ENCODE measurements at regions not wholly inside any gene's neighbourhood (a gene's known extent, or its start where the extent isn't known, plus 50 kb on each side); places are given as distances from the start of the nearest gene placed in this dataset.

DNA sequence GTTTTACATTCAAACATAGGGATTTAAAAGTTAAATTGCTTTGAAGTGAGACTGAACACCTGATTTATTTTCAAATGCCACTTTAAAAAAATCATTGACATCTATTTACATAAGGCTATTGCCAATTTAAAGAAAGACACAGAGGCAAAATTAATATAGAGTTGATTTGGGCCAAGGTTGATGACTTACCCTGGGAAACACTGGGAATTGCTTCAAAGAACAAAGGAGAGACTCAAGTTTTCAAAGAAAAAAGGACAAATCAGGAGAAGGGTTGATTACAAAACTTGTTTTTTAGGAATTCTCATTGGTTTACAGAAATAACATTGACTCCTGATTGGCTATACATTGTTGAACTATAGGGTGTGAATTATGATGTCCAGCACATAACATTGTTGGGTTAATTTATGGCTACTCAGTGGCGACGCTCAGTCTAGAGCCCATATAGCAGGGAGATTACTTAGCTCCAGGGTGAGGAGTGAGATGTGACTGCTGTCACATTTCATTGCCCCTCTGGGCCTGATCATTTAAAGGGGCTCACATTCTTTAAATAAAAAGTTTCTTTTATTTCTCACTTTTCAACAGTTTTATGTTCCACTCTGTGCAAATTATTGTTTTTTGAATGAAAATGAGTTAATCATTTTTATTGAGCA is 184.6 kb downstream of the SPATA18 start:
- Histone ChIP-seq H3K36me3 (no peaks in the 10 kb centered on the region), H3K4me1 (no peaks in the 10 kb centered on the region), H3K27me3 (no peaks in the 10 kb centered on the region), H3K9me3 (no peaks in the 10 kb centered on the region), H3K27ac (no peak overlapping the region), H3K4me3 (no peak overlapping the region)
- DNase-seq (no peak), ATAC-seq (no peak)
- intact Hi-C loops (cut with DNase I; ENCODE audit: low total_unique reads) (no loop called here), in situ Hi-C loops (cut with MboI; ENCODE audit: low sequenced_read_pairs in 4 of 4) (loop anchor here (10.0 to 25.0 kb wide), 3 partner anchors 749 to 2002 kb away; partner anchors contain the start of gene PDGFRA (in 1 of the 4))
- TF ChIP-seq, protein P1, sequence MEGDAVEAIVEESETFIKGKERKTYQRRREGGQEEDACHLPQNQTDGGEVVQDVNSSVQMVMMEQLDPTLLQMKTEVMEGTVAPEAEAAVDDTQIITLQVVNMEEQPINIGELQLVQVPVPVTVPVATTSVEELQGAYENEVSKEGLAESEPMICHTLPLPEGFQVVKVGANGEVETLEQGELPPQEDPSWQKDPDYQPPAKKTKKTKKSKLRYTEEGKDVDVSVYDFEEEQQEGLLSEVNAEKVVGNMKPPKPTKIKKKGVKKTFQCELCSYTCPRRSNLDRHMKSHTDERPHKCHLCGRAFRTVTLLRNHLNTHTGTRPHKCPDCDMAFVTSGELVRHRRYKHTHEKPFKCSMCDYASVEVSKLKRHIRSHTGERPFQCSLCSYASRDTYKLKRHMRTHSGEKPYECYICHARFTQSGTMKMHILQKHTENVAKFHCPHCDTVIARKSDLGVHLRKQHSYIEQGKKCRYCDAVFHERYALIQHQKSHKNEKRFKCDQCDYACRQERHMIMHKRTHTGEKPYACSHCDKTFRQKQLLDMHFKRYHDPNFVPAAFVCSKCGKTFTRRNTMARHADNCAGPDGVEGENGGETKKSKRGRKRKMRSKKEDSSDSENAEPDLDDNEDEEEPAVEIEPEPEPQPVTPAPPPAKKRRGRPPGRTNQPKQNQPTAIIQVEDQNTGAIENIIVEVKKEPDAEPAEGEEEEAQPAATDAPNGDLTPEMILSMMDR (IDR thresholded peaks at IDR 0.05 in 4 of 5, conservative IDR thresholded peaks at IDR 0.05 in 1 of 5): no peak
- TF ChIP-seq POLR2A (IDR thresholded peaks at IDR 0.05): no peak

DNA sequence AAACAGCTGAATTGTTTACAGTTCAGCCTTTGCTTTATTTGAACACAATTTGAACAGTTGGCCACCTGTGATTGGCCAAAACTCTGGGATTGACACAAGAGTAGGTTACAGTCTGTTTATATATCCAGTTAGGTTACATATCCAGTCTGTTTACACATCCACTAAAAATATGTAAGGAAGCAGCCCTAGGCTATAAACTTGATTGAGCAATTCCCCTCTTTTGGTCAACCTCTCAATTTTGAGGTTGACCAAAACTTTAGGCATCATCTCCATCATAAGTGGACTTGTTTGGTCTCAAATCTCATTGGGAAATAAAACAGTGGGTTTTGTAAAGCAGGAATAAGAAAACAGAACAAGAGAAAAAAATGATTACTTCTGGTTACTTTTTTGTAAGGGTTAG is 190.8 kb downstream of the SPATA18 start:
- TF ChIP-seq POLR2A (IDR thresholded peaks at IDR 0.05): no peak
- TF ChIP-seq, protein P1 (IDR thresholded peaks at IDR 0.05 in 4 of 5, conservative IDR thresholded peaks at IDR 0.05 in 1 of 5): no peak
- in situ Hi-C loops (cut with MboI; ENCODE audit: low sequenced_read_pairs in 4 of 4): loop anchor here (25.0 kb wide), 2 partner anchors 745 to 1995 kb away; partner anchors contain the start of gene PDGFRA (in 1 of the 4)
- no peaks in the 10 kb centered on the region for H3K36me3 ChIP-seq
- no peak for ATAC-seq
- H3K27me3 ChIP-seq: no peaks in the 10 kb centered on the region
- no peak overlapping the region for H3K27ac ChIP-seq
- intact Hi-C loops (cut with DNase I; ENCODE audit: low total_unique reads): no loop called here
- H3K9me3 ChIP-seq: no peaks in the 10 kb centered on the region
- H3K4me3 ChIP-seq: no peak overlapping the region
- peaks cover 0 to 3% of the 10 kb centered on the region in 2 donors for H3K4me1 ChIP-seq
- no peak for DNase-seq

DNA sequence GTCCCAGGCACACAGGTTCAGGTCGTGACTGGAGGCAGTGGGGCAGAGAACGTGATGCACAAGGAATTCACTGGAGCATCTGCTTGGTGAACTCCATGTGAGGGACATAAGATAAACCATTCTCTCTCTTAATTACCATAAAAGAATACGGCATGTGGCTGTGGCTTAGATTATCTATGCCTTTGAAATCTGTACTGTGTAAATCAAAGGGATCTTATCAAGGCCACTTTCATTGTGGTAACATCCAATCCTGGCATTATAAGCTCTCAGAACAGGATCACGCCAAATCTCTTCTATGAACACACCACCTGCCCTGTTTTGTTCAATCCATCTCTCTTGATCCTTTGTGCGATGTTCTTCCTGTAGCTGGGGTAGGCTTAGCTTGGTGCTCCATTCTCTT is 192.3 kb downstream of the SPATA18 start:
- TF ChIP-seq POLR2A (IDR thresholded peaks at IDR 0.05): no peak
- TF ChIP-seq, protein P1 (IDR thresholded peaks at IDR 0.05 in 4 of 5, conservative IDR thresholded peaks at IDR 0.05 in 1 of 5): no peak
- in situ Hi-C loops (cut with MboI; ENCODE audit: low sequenced_read_pairs in 4 of 4): loop anchor here (25.0 kb wide), 2 partner anchors 744 to 1994 kb away; partner anchors contain the start of gene PDGFRA (in 1 of the 4)
- intact Hi-C loops (cut with DNase I; ENCODE audit: low total_unique reads): no loop called here
- no peaks in the 10 kb centered on the region for H3K36me3 ChIP-seq
- H3K4me3 ChIP-seq: no peak overlapping the region
- H3K27me3 ChIP-seq: no peaks in the 10 kb centered on the region
- DNase-seq (no peak), ATAC-seq (no peak)
- H3K9me3 ChIP-seq: no peaks in the 10 kb centered on the region
- peaks cover 0 to 3% of the 10 kb centered on the region in 2 donors for H3K4me1 ChIP-seq
- no peak overlapping the region for H3K27ac ChIP-seq

DNA sequence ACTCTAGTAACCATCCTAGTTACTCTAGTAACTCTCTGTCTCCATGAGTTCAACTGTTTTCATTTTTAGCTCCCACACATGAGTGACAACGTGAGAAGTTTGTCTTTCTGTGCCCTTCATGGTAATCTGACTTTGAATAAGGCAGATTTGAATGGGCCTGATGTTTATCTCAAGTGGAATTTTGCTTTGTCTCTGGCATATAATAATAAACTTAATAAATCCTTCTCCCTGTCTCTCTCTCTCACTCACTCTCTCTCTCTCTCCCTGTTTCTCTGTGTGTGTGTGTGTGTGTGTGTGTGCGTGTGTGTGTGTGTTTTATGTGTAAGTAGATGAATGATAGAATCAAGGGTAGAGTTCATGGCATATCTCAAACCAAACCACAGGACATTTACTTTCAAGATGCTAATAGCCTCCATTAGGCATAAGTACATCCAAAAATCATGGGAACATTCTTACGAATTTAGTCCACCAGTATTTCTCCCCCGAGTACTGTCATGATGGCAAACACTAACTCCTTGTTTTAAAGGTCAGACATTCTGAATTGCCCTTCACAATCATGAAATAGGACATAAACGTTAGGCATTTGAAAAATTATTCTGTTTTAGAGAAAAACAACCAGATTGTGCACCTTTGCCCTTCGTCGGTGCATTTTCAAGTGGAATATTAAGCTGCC is 193.1 kb downstream of the SPATA18 start:
- no peak overlapping the region for H3K4me3 ChIP-seq
- DNase-seq (no peak), ATAC-seq (no peak)
- H3K27me3 ChIP-seq: no peaks in the 10 kb centered on the region
- H3K4me1 ChIP-seq: peaks cover 0 to 3% of the 10 kb centered on the region in 2 donors
- TF ChIP-seq POLR2A (IDR thresholded peaks at IDR 0.05): no peak
- TF ChIP-seq, protein P1 (IDR thresholded peaks at IDR 0.05 in 4 of 5, conservative IDR thresholded peaks at IDR 0.05 in 1 of 5): no peak
- intact Hi-C loops (cut with DNase I; ENCODE audit: low total_unique reads) (no loop called here), in situ Hi-C loops (cut with MboI; ENCODE audit: low sequenced_read_pairs in 4 of 4) (loop anchor here (25.0 kb wide), 2 partner anchors 743 to 1993 kb away; partner anchors contain the start of gene PDGFRA (in 1 of the 4))
- no peaks in the 10 kb centered on the region for H3K36me3 ChIP-seq
- H3K9me3 ChIP-seq: no peaks in the 10 kb centered on the region
- H3K27ac ChIP-seq: no peak overlapping the region
